Liver (tissue), 3 donors: ENCODE measurements at regions not wholly inside any gene's neighbourhood (a gene's known extent, or its start where the extent isn't known, plus 50 kb on each side); places are given as distances from the start of the nearest gene placed in this dataset.

Source experiments
- FOXA1 ChIP-seq: IDR thresholded peaks from 2 replicates; pipeline ENCODE4 v1.6.1; 2016; ENCODE audit warnings: antibody characterized with exemption
- HNF4A ChIP-seq, 2 donors: conservative IDR thresholded peaks; 2 replicates each; pipeline ENCODE4 v1.6.1; 2016; ENCODE audit warnings: antibody characterized with exemption in 2 of 2, mild to moderate bottlenecking in 2 of 2
- JUND ChIP-seq, 2 donors: IDR thresholded peaks; 2 replicates each; pipeline ENCODE4 v1.6.1; 2016; ENCODE audit warnings: antibody characterized with exemption in 2 of 2
- RAD21 ChIP-seq, 2 donors: IDR thresholded peaks; 2 replicates each; pipeline ENCODE4 v1.6.1; 2016; ENCODE audit warnings: antibody characterized with exemption in 2 of 2, mild to moderate bottlenecking in 2 of 2
- REST ChIP-seq: IDR thresholded peaks from 2 replicates; pipeline ENCODE4 v1.6.1; 2016; ENCODE audit warnings: antibody characterized with exemption, mild to moderate bottlenecking
- SP1 ChIP-seq: IDR thresholded peaks from 2 replicates; pipeline ENCODE4 v1.6.1; 2018; ENCODE audit warnings: antibody characterized with exemption, mild to moderate bottlenecking
- TAF1 ChIP-seq: conservative IDR thresholded peaks from 2 replicates; pipeline ENCODE4 v1.6.1; 2016; ENCODE audit warnings: antibody characterized with exemption, mild to moderate bottlenecking
- YY1 ChIP-seq: IDR thresholded peaks from 2 replicates; pipeline ENCODE4 v1.6.1; 2016; ENCODE audit warnings: antibody characterized with exemption, mild to moderate bottlenecking
- TF ChIP-seq, protein P1 (sequence below): fragments of 150-350 bp; IDR thresholded peaks from 2 replicates; pipeline ENCODE4 v1.5.1; 2017; ENCODE audit warnings: improper control_type of control experiment, low read depth, low read length; ENCODE audit not compliant: missing input control
- TF ChIP-seq, protein P2 (sequence below): IDR thresholded peaks from 2 replicates; pipeline ENCODE4 v1.6.1; 2016; ENCODE audit warnings: antibody characterized with exemption
- TF ChIP-seq, protein P3 (sequence below): IDR thresholded peaks from 2 replicates; pipeline ENCODE4 v1.6.1; 2016; ENCODE audit warnings: antibody characterized with exemption
- TF ChIP-seq, protein P4 (sequence below): IDR thresholded peaks from 2 replicates; pipeline ENCODE4 v1.6.1; 2016; ENCODE audit warnings: antibody characterized with exemption
- donor health status: healthy.
- donor health status: healthy.

- TF ChIP-seq, protein P1, sequence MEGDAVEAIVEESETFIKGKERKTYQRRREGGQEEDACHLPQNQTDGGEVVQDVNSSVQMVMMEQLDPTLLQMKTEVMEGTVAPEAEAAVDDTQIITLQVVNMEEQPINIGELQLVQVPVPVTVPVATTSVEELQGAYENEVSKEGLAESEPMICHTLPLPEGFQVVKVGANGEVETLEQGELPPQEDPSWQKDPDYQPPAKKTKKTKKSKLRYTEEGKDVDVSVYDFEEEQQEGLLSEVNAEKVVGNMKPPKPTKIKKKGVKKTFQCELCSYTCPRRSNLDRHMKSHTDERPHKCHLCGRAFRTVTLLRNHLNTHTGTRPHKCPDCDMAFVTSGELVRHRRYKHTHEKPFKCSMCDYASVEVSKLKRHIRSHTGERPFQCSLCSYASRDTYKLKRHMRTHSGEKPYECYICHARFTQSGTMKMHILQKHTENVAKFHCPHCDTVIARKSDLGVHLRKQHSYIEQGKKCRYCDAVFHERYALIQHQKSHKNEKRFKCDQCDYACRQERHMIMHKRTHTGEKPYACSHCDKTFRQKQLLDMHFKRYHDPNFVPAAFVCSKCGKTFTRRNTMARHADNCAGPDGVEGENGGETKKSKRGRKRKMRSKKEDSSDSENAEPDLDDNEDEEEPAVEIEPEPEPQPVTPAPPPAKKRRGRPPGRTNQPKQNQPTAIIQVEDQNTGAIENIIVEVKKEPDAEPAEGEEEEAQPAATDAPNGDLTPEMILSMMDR, result no peak
- TF ChIP-seq, protein P2, sequence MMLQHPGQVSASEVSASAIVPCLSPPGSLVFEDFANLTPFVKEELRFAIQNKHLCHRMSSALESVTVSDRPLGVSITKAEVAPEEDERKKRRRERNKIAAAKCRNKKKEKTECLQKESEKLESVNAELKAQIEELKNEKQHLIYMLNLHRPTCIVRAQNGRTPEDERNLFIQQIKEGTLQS, result no peak
- TF ChIP-seq TAF1 (no peak), FOXA1 (no peak), RAD21 (IDR thresholded peaks at IDR 0.05) (no peak), HNF4A (conservative IDR thresholded peaks at IDR 0.05) (no peak), REST (no peak), YY1 (no peak), SP1 (no peak), JUND (IDR thresholded peaks at IDR 0.05) (no peak)
- TF ChIP-seq, protein P3, sequence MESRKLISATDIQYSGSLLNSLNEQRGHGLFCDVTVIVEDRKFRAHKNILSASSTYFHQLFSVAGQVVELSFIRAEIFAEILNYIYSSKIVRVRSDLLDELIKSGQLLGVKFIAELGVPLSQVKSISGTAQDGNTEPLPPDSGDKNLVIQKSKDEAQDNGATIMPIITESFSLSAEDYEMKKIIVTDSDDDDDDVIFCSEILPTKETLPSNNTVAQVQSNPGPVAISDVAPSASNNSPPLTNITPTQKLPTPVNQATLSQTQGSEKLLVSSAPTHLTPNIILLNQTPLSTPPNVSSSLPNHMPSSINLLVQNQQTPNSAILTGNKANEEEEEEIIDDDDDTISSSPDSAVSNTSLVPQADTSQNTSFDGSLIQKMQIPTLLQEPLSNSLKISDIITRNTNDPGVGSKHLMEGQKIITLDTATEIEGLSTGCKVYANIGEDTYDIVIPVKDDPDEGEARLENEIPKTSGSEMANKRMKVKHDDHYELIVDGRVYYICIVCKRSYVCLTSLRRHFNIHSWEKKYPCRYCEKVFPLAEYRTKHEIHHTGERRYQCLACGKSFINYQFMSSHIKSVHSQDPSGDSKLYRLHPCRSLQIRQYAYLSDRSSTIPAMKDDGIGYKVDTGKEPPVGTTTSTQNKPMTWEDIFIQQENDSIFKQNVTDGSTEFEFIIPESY, result no peak
- TF ChIP-seq, protein P4, sequence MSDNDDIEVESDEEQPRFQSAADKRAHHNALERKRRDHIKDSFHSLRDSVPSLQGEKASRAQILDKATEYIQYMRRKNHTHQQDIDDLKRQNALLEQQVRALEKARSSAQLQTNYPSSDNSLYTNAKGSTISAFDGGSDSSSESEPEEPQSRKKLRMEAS, result no peak
These were observed 227.4 kb downstream of the RAB11FIP2 start for GRCh38 chr10:117819304-117819703.
